Kasumi-1 (cell line): ENCODE measurements at regions not wholly inside any gene's neighbourhood (a gene's known extent, or its start where the extent isn't known, plus 50 kb on each side); places are given as distances from the start of the nearest gene placed in this dataset.
A peak's percentile ranks its signal among the peaks of the same experiment; 100 is the strongest.
"Not testable (repeated sequence)": the region's sequence is repeated elsewhere in the genome, so short reads cannot be mapped to it uniquely, and the experiment has no call there.

ENCODE experiments used
- DNase-seq, 2 experiments: peaks; one replicate each; lab custom pipeline; 2025; lab: John Stamatoyannopoulos, UW

DNA sequence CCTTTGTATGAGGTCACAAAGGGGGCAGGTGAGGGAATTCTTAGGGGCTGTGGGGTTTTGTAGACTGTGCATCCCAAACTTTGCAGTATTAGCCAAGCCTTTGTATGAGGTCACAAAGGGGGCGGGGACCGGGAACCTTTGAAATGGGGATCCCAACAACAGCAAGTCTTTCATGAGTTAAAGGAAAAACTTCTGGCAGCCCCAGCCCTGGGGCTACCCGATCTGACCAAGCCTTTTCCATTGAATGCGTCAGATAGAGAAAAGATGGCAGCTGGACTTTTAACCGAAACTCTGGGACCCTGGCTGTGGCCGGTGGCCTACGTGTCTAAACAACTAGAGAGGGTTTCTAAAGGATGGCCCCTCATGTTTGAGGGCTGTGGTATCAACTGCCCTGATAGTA is 79.0 kb upstream of the RUBCNL start:
- not testable (repeated sequence) for DNase-seq

DNA sequence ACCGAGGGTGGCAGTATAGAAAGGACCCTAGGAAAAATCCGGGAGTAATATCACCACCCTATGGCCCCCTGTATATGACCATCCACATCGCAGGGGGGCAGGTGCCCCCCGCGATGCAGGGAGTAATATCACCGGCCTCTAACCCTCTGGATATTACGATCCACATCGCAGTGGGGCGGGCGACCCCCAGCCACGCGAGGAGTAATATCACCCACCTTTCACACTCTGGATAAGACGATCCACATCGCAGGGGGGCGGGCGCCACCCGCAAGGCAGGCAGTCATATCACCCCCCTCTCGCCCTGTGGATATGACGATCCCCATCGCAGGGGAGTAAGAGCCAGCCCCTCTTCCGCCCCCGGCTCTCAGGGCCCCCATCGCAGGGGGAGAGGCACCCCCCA is 76.7 kb upstream of the RUBCNL start:
- no peak for DNase-seq

DNA sequence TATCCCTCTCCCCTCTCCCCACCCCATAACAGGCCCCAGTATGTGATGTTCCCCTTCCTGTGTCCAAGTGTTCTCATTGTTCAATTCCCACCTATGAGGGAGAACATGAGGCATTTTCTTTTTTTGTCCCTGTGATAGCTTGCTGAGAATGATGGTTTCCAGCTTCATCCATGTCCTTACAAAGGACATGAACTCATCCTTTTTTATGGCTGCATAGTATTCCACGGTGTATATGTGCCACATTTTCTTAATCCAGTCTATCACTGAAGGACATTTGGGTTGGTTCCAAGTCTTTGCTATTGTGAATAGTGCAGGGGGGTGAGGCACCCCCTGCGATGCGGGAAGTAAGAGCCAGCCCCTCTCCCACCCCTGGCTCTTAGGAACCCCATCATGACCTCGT is 73.2 kb upstream of the RUBCNL start:
- DNase-seq = not testable (repeated sequence)

DNA sequence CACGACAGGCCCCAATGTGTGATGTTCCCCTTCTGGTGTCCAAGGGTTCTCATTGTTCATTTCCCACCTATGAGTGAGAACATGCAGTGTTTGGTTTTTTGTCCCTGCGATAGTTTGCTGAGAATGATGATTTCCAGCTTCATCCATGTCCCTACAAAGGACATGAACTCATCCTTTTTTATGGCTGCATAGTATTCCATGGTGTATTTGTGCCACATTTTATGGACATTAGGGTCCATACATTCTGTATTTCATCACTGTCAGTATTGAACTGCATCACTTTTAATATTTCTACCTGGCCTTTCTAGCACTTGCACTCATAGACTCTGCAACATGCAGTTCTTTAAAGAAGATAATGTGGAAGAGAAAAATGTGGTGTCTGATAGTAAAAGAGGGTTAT is 70.2 kb upstream of the RUBCNL start:
- DNase-seq = not testable (repeated sequence)

DNA sequence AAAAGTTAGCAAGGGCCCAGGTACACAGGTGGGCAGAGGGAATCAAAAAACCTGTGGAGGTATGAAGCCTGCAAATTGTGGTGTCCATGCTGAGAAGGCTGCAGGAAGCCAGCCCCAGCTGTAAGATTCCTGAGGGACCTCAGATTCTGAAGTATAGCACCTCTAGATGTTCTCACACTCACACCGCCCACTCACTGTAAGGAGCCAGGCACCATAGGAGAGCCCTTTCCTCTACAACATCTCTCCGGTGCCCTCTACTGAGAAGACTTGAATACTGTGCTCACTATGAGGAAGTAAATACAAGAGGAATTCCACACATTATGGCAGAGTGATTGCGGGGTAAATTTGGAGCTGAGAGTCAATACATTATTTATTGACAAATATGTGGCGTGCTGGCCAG is 68.9 kb upstream of the RUBCNL start:
- not testable (repeated sequence) for DNase-seq

DNA sequence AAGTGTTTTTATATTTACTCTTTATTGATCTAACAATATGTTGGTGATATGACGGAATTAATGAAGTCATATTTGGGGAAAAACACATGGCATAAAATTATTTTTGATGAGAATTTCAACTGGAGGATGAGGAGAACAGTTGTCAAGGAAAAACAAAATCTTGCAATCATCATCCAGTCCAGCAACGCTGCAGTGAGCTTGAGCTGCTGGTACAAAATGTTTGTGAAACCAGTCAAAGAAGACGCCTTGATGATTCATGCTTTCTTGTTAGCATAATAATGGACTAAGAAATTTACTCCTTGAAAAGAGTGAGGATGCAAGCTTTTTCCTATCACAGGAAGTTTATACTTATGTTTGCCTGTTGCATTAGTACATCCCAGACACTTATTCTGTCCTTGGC is 64.1 kb upstream of the RUBCNL start:
- not testable (repeated sequence) for DNase-seq

DNA sequence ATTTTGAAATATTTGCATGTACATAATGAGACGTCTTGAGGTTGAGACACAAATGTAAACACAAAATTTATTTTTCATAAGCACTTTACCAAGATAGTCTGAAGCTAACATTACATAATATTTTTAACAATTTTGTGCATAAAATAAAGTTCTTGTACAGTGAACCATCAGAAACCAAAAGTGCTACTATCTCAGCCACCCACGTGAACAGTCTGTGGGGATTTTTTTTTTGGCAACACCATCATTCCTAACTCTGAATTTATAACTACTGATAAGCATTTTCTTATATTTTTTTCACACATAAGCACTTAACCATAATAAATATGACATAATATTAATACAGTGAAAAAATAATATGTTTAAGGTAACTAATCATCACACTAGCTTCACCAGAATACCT is 62.9 kb upstream of the RUBCNL start:
- not testable (repeated sequence) for DNase-seq

DNA sequence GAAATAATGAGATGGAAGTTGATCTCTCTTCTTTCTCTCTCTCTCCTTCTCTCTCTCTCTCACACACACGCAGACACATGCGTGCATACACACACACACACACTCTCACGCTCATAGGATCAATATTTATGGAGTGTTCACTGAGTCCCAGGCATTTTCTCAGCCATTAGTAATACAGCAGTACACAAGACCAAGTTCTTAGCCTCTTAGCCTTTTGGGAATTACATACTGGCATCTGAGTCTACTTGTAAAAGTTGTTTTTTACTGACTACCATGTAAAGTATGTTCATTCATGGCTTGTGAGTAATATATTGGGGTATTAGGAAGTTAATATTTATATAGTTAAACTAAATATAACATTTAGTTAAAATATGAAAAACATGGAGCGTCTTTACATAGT is 61.1 kb upstream of the RUBCNL start:
- DNase-seq = not testable (repeated sequence)

DNA sequence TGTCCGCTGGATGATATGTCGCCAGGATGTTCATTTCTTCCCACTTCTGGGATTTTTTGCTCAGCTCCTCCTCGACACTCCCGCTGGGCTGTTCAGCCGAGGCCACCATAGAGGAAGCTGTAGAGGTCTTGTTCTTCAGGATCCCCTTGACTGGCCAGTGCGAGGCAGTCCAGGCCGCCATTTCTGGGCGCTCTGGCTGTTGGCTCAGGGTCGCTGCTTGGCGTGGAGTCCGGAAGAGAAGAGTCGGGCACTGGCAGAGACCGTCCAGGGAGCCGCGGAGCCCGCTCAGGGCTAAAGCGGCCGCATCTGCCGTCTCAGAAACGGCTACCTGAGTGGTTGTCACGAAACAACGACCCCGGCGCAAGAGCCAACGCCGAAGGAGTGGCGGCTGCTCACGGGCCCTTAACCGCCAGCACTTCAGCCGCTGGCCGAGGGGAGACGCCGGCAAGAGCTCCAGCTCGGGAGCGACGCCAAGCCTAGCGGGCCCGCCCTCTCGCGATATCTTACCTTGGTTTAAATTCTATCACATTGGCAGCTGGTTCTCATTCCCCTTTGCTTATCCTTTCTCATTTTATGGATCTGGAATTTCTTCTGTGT is 50.9 kb upstream of the RUBCNL start:
- peak; percentile 30 to 31 for DNase-seq
